Stimulated activated CD8-positive, alpha-beta memory T cell treated with anti-CD3 and anti-CD28 coated beads, Interleukin-12 subunit alpha, Interleukin-12 subunit beta, amount 100 ng/mL, for 4 hours (primary cell): ENCODE measurements at regions not wholly inside any gene's neighbourhood (a gene's known extent, or its start where the extent isn't known, plus 50 kb on each side); places are given as distances from the start of the nearest gene placed in this dataset.

Source experiments
- DNase-seq: peaks from one replicate; pipeline ENCODE4 v3.0.0-alpha.2; 2020; ENCODE audit warnings: low read depth

- DNase-seq, result no peak
Measured at GRCh38 chr10:129369566-129369965, 97.5 kb upstream of the MGMT start.

- DNase-seq, result no peak
Measured at GRCh38 chr10:129371541-129371940, 95.5 kb upstream of the MGMT start.

GRCh38 chr10:129372172-129372571 lies 94.9 kb upstream of the MGMT start:
- DNase-seq, result no peak

- no peak for DNase-seq
Measured at GRCh38 chr10:129373231-129373630, 93.8 kb upstream of the MGMT start.

GRCh38 chr10:129373718-129374117 lies 93.3 kb upstream of the MGMT start:
- DNase-seq, result no peak

- DNase-seq, result no peak
Measured at GRCh38 chr10:129375171-129375570, 91.9 kb upstream of the MGMT start.

GRCh38 chr10:129375912-129376311 lies 91.1 kb upstream of the MGMT start:
- no peak for DNase-seq

GRCh38 chr10:129380279-129380678 lies 86.8 kb upstream of the MGMT start:
- DNase-seq, result no peak

- DNase-seq, result no peak
Measured at GRCh38 chr10:129381741-129382140, 85.3 kb upstream of the MGMT start.

GRCh38 chr10:129382401-129382800 lies 84.6 kb upstream of the MGMT start:
- DNase-seq, result no peak

- no peak for DNase-seq
Measured at GRCh38 chr10:129383651-129384050, 83.4 kb upstream of the MGMT start.

- DNase-seq, result no peak
Measured at GRCh38 chr10:129385600-129385999, 81.4 kb upstream of the MGMT start.

- DNase-seq, result no peak
Measured at GRCh38 chr10:129386415-129387257, 80.4 kb upstream of the MGMT start.

GRCh38 chr10:129387258-129387525 lies 79.8 kb upstream of the MGMT start:
- DNase-seq, result no peak

GRCh38 chr10:129388435-129388834 lies 78.6 kb upstream of the MGMT start:
- DNase-seq, result no peak

- no peak for DNase-seq
Measured at GRCh38 chr10:129389194-129389593, 77.8 kb upstream of the MGMT start.

GRCh38 chr10:129390147-129390546 lies 76.9 kb upstream of the MGMT start:
- no peak for DNase-seq

GRCh38 chr10:129390726-129391125 lies 76.3 kb upstream of the MGMT start:
- no peak for DNase-seq

- no peak for DNase-seq
Measured at GRCh38 chr10:129391464-129391863, 75.6 kb upstream of the MGMT start.

- DNase-seq, result no peak
Measured at GRCh38 chr10:129392855-129393254, 74.2 kb upstream of the MGMT start.

- DNase-seq, result no peak
Measured at GRCh38 chr10:129393812-129394211, 73.2 kb upstream of the MGMT start.

- DNase-seq, result no peak
Measured at GRCh38 chr10:129394518-129395328, 72.3 kb upstream of the MGMT start.

- no peak for DNase-seq
Measured at GRCh38 chr10:129396021-129396722, 70.9 kb upstream of the MGMT start.
